LNCAP (cell line): ENCODE measurements at regions not wholly inside any gene's neighbourhood (a gene's known extent, or its start where the extent isn't known, plus 50 kb on each side); places are given as distances from the start of the nearest gene placed in this dataset.

Source experiments
- CTCF ChIP-seq: fragments of 450-650 bp; IDR thresholded peaks from 2 replicates; pipeline ENCODE4 v1.5.1; 2017; ENCODE audit warnings: mild to moderate bottlenecking

GRCh38 chr1:5651473-5651872 lies 340.8 kb downstream of the NPHP4 start:
- no peak for TF ChIP-seq CTCF

- TF ChIP-seq CTCF = no peak
Observed at GRCh38 chr1:5651027-5651410, 341.2 kb downstream of the NPHP4 start.

- no peak for TF ChIP-seq CTCF
Observed at GRCh38 chr1:5650283-5651026, 341.8 kb downstream of the NPHP4 start.

- TF ChIP-seq CTCF = no peak
Observed at GRCh38 chr1:5649795-5650194, 342.4 kb downstream of the NPHP4 start.

- no peak for TF ChIP-seq CTCF
Observed at GRCh38 chr1:5649166-5649551, 343.1 kb downstream of the NPHP4 start.

GRCh38 chr1:5648410-5649165 lies 343.6 kb downstream of the NPHP4 start:
- TF ChIP-seq CTCF = no peak

- TF ChIP-seq CTCF = no peak
Observed at GRCh38 chr1:5647234-5647633, 345.0 kb downstream of the NPHP4 start.
